NCI-H2196 (cell line): ENCODE measurements at regions not wholly inside any gene's neighbourhood (a gene's known extent, or its start where the extent isn't known, plus 50 kb on each side); places are given as distances from the start of the nearest gene placed in this dataset.

Experiments used
- DNase-seq: peaks from one replicate; lab custom pipeline; 2025; ENCODE audit not compliant: unreplicated experiment; lab: John Stamatoyannopoulos, UW

- no peak for DNase-seq
These were observed 325.0 kb upstream of the MSX2 start for GRCh38 chr5:174399411-174399810.

DNA sequence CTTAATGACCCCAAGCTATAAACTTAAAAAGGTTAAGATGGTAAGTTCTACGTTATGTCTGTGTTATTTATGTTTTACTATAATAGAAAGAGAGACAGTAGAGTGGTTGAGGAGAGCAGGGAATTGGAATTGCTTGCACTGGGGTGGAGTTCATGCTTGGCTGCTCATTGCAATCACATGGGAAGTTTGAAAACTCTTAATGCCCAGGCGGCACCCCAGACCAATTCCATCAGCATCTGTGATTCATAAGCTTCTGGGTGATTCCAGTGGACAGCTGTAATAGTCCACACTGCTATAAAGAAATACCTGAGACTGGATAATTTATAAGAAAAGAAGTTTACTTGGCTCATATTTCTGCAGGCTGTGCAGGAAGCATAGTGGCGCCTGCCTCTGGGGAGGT, 323.9 kb upstream of the MSX2 start:
- DNase-seq = no peak

DNA sequence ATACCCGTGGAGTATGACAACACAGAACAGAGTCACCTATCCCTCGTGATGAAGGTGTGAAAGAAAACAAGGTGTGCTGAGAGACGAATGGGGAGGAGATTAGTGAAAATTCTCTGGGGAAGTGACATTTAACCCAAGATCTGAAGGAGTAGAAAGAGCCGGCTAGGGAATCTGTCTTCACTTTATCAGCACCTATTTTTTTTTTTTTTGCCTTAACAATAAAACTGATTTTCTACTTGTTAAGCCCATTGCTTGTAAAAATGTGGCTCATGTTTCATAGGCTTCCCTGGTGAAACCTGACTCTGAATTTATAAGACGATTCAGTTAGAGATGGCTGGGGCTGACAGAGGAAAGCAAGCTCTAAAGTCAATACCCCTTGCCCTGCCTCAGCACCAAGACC, 322.6 kb upstream of the MSX2 start:
- DNase-seq = no peak

DNA sequence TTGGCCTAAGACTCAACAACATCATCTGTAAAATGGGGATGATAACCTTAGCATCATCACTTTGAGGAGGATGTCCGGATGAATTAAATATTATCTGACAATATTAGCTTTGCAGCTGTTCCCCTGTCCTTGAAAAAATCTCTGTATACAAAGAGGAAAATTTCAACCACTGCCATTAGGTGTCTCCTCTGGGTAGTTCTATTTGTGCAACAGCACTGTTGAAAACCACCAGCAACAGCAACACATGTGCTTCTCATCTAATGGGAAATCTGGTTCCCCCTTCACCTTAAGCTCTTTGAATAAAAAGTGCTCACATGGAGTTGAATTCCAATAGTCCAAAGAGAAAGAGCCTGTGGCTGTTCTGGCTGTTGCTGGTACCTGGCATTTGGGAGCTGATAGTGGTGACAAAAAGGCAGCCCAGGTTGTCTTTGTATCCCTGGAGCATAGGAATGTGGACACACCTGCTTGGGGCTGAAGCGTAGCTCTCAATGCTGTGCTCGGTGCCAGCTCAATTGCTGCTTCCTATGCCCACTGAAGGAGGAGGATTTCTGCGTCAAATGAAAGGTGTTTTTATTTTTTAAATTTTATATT, 322.1 kb upstream of the MSX2 start:
- no peak for DNase-seq

- DNase-seq = no peak
These were observed 319.5 kb upstream of the MSX2 start for GRCh38 chr5:174404848-174405247.

- DNase-seq = no peak
These were observed 315.3 kb upstream of the MSX2 start for GRCh38 chr5:174409070-174409469.

DNA sequence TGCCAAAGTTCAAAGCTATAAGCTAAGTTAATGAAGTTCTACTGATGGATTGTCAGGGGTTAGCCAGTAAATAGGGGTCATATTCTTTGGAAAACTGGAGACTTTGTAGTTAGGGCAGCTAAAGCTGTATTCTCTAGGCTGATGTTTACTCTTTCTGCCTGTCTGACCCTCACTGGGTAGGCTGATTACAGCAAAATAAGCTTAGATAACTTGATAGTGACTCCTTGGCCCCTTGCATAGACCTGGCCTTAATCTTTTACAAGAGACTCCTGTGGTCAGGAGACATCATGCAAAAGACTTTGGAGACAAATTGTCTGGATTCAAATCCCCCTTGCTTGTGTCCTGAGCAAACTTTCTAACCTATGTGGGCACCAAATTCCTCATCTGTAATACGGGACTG, 314.4 kb upstream of the MSX2 start:
- no peak for DNase-seq

DNA sequence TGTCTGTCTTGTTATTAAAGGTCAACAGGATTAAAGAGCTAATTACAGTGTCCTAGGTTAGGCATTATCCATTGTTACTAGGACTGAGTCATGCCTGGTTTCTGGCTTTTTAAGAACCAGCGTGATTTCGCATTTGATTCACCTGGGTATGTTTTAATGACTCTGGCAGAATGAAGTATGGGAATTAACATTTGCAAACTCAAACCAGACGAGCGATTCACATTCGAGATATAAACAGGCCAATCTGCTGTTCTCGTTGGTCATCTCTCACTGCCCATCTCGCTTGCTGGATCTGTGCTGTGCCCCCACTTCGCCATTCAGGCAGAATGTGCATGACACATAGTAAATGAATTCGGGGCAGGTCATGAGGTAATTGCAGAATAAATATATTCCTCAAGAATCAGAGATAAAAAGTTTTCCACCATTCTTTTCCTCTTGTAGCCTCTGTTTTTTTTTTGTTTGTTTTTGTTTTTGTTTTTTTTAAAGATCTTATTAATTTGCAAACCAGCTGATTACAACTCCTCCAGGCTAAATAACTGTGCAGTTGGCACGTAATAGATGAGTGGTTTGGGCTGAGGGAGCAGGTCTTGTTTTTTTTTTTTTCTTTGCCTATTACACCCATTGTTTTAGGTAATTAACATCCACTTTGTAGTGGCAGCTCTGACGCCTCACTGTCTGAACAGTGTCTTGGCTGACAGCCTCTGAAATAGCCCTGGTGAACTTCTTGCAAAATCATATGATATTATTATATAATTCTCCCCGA, 313.5 kb upstream of the MSX2 start:
- DNase-seq = no peak

DNA sequence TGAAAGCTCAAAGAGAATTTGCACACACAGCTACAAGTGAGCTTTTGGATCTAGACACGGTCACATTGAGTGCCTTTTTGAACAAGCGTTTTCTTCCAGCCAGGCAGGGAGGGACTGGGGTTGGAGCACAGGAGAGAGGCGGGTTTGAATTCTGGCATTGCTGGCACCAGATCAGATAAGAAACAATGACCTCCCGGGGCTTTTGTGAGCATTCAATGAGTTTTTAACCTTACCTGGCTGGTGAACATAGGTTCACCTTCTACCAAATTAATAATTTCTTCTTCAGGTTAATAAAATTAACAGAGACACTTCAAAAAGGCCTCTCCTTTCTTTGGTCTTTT, 312.9 kb upstream of the MSX2 start:
- no peak for DNase-seq

DNA sequence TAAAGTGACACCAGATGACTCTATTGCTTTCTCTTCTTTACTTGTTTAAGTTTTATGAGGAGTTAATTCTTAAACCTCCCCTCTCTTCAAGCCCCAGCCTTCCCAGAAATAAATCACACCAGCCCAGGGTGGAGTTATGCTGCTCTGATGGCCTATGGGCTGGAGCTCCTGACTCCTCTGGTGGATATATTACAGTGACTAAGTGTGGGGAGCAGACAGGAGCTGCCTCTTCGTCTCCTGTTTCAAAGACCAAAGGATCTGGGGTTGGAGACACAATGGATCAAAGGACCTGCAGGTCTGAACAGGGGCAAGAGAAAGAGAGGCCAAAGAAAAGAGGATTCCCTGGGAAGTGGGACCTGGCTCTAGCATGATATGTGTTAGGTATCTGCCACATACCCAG, 312.0 kb upstream of the MSX2 start:
- no peak for DNase-seq

- no peak for DNase-seq
These were observed 311.4 kb upstream of the MSX2 start for GRCh38 chr5:174412941-174413340.

DNA sequence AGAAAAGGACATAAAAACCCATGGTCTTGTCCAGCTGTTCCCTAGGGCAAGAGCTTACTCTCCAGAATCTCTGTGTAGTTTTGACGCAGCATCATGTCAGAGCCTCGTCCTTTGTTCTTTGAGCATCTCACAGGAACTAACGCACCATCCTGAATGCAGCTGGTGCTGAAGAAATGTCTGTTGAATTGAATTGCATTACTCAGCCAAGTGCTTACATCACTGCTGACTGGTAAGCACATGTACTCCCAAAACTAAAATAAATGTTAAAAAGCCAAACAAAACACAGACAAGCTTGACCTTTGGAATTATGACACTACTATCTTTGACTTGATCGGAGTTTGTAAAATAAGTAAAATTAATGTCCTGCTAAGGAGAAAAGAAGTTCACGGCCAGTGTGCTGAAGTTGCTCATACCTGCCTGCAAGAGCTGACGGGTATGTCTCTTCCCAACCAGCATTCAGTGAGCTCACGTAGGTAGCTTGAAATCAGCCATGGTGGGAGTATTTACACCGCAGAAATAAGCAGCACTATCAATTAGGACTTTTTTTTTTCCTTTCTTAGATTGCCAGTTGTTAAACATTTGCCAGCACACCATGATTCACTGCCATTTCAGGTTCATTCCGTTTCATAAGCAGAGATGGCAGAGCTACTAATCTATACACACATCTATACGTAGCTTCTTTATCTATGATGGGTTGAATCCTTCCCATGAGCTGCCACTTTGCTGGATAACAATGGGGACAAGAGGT, 310.6 kb upstream of the MSX2 start:
- DNase-seq = no peak

DNA sequence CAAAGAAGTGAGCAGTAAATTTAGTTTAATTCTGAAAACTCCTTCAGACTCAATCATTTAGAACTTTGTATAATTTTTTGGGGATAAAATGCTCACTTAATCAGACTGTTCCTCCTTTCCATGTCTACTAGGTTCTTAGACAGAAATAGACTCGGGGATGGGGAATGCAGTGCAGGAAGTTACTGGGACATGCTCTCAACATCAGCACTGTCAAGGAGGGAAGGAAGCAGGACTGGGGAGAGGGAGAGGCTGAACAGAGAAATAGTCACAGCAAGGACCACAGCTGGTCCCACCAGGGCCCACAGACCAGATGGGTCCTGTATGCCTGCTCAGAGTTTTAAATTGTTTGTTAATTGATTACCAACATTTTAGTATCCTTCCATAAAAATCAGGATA, 310.1 kb upstream of the MSX2 start:
- no peak for DNase-seq

DNA sequence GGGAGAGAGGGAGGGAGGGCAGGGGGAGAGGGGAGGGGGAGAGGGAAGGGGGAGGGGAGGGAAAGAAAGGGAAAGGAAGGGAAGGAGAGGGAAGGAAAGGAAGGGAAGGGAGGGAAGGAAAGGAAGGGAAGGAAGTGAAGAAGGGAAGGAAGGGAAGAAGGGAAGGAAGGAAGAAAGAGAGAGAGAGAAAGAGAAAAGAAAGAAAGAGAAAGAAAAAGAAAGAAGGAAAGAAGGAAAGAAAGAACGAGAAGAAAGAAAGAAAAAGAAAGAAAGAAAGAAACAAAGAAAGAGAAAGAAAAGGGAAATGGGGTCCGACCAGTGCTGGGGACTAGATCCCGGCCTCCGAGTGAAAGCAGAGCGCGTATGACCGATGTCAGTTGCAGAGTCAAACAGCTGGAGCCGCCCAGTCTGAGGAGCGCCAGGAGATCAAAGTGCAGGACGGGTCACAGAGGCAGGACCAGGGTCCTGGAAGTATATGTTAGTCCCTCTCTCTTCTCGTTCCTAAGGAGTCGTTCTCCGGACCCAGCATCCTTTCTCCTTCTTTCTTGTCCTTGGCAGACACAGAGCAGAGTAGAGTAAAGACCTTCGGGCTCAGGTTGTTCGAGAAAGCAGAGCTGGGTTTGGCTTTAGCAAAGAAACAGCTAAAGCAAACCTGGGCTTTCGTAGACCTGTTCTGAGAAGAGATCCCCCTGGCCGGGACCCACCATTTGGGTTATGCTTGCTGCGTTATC, 305.4 kb upstream of the MSX2 start:
- DNase-seq = no peak

GRCh38 chr5:174419540-174420132, 304.7 kb upstream of the MSX2 start:
- DNase-seq = peak; percentile 81

DNA sequence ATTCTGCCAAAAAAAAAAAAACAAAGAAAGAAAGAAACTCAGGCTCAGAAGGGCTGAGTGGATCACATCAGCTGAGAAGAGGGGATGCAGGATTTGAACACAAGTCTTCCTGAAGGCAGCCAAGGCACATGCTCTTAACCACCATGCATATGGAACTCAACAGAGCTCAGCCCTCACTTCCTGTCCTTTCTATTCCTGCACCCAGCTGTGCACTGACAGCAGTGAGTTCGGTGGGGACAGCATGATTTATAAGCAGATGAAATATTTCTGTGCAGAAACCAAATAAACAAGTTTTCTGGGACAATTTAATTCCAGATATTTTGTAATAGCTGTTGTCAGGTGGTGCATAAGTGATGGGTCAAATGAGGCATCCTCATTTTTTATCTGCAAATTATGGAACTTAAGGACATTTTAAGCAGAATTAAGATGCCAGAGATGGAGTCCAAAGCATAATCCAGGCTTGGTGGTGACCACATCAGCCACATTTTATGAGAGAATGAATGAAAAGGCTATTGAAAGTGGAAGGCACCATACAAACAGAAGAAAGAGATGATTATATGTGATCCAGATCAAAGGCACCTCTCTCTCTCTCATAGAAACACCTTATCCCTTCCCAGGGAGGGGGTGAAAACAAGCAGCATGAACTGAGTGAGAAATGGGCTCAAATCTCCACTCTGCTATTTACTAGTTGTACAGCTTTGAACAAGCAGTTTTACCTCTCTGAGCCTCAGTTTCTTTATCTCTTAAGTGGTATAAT, 303.6 kb upstream of the MSX2 start:
- DNase-seq = no peak

DNA sequence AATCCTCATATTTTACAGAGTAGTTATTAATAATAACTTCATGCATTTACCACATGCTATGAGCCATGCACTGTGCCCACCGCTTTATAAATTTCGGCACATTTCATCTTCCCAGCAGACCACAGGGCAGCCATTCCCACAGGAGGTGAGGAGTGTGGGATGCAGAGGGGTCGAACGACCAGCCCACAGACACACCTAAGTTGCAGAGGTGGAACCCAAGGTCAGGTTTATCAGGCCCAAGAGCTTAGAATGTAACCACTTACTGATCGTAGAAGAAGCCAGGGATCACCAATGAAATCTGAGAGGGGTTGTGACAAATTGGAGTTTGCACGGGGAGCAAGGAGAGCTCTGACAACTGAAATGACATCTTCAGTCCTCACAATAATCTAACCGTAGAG, 303.0 kb upstream of the MSX2 start:
- no peak for DNase-seq

DNA sequence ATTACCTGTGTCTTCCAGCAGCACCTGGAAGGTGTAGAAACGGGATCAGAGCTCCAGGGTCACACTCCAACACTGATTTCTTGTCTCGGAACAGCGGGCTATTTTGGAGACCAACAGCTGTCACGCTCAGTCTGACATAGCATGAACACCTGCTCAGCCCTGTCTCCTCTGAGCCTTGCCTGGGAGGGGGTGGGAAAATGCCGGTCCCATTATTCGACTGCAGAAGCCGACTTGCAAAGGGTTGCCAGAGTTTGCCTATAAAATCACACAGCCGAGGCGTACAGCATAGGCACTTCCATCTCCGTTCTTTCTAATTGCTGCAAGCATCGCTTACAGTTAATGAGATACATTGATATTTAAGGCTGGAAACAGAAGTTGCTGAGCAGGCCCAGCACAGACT, 300.8 kb upstream of the MSX2 start:
- DNase-seq = no peak

GRCh38 chr5:174424219-174425053, 299.9 kb upstream of the MSX2 start:
- no peak for DNase-seq
